Endothelial cell of umbilical vein (primary cell): ENCODE measurements at regions not wholly inside any gene's neighbourhood (a gene's known extent, or its start where the extent isn't known, plus 50 kb on each side); places are given as distances from the start of the nearest gene placed in this dataset.

Experiments used
- BruUV-seq: library from RNA; stranded (reverse); fragments of 400-500 nt; replicated peaks from 2 replicates; lab custom pipeline; 2021; lab: Mats Ljungman, UMichigan
- CTCF ChIA-PET: fragments of 300-600, 350-600 bp; sonication (Branson Sonifier 250); formaldehyde crosslinking; loops from one replicate; lab custom pipeline; 2021; ENCODE audit warnings: antibody characterized with exemption, inconsistent platforms; lab: Charles Lee
- POLR2A ChIA-PET: fragments of 300-600, 350-600 bp; sonication (Branson Sonifier 250); formaldehyde crosslinking; loops from one replicate; lab custom pipeline; 2021; ENCODE audit warnings: antibody characterized with exemption, inconsistent platforms; lab: Charles Lee
- DNase-seq: peaks from one replicate; pipeline ENCODE4 v3.0.0-alpha.2; 2011; ENCODE audit warnings: low read depth, low spot score
- FAIRE-seq: peaks from 2 replicates; lab custom pipeline; 2011; peaks lifted over from hg19 to GRCh38; lab: Jason Lieb, UNC
- H2AFZ ChIP-seq: 2 replicates; pipeline ENCODE4 v1.6.0; 2012; ENCODE audit warnings: low read depth, low read length, control low read depth, inconsistent platforms
- H3K27ac ChIP-seq: 2 replicates; pipeline ENCODE4 v1.5.1; 2011; ENCODE audit warnings: low read depth, mild to moderate bottlenecking, control low read depth, low read length, moderate library complexity; ENCODE audit not compliant: insufficient read depth
- H3K27me3 ChIP-seq, 2 experiments: 2 replicates each; pipeline versions ENCODE4 v1.6.0 to v1.6.1; 2011; ENCODE audit warnings: low read length in 2 of 2, mixed read lengths in 1 of 2; ENCODE audit not compliant: control insufficient read depth in 2 of 2, insufficient read depth in 2 of 2
- H3K36me3 ChIP-seq, 2 experiments: 2 replicates in 1 of 2; 3 replicates in 1 of 2; pipeline ENCODE4 v1.5.1; 2011; ENCODE audit warnings: low read length in 2 of 2, mild to moderate bottlenecking in 1 of 2, moderate library complexity in 1 of 2; ENCODE audit not compliant: control insufficient read depth in 2 of 2, insufficient read depth in 2 of 2; ENCODE audit errors: extremely low read depth in 1 of 2
- H3K4me1 ChIP-seq: 3 replicates; pipeline ENCODE4 v1.5.1; 2011; ENCODE audit warnings: mild to moderate bottlenecking, low read length; ENCODE audit not compliant: control insufficient read depth, insufficient read depth; ENCODE audit errors: extremely low read depth
- H3K4me2 ChIP-seq: 2 replicates; pipeline ENCODE4 v1.6.1; 2011; ENCODE audit warnings: low read length, control low read depth, mixed read lengths; ENCODE audit not compliant: insufficient read depth
- H3K4me3 ChIP-seq, 3 experiments: fragments of 200-600 bp in 1 of 3; sonication (generic), shearing (Covaris generic) in 1 of 3; replicated peaks in 1 of 3; 2 replicates each; pipeline ENCODE4 v1.5.1; 2011 to 2016; ENCODE audit warnings: control low read depth in 3 of 3, low read length in 3 of 3, mild to moderate bottlenecking in 2 of 3, inconsistent platforms in 1 of 3, low read depth in 1 of 3, moderate library complexity in 1 of 3; ENCODE audit not compliant: insufficient read depth in 1 of 3
- H3K79me2 ChIP-seq: 2 replicates; pipeline ENCODE4 v1.6.0; 2012; ENCODE audit warnings: low read length, inconsistent platforms; ENCODE audit not compliant: control insufficient read depth, insufficient read depth
- H3K9ac ChIP-seq: replicated peaks from 2 replicates; pipeline ENCODE3; 2011; ENCODE audit warnings: low read length, control low read depth; ENCODE audit not compliant: insufficient read depth; ENCODE audit errors: extremely low read depth
- H3K9me1 ChIP-seq: replicated peaks from 3 replicates; pipeline ENCODE4 v1.6.0; 2011; ENCODE audit warnings: mild to moderate bottlenecking, low read length; ENCODE audit not compliant: control insufficient read depth, insufficient read depth; ENCODE audit errors: extremely low read depth
- H3K9me3 ChIP-seq: replicated peaks from 2 replicates; pipeline ENCODE4 v1.5.1; 2012; ENCODE audit warnings: low read length, inconsistent platforms; ENCODE audit not compliant: control insufficient read depth, insufficient read depth
- H4K20me1 ChIP-seq: replicated peaks from 2 replicates; pipeline ENCODE3; 2011; ENCODE audit warnings: mild to moderate bottlenecking, low read length; ENCODE audit not compliant: control insufficient read depth, insufficient read depth; ENCODE audit errors: extremely low read depth
- EZH2 ChIP-seq: IDR thresholded peaks from 2 replicates; pipeline ENCODE4 v1.6.1; 2012; ENCODE audit warnings: borderline replicate concordance, low read depth, mild to moderate bottlenecking, moderate library complexity, low read length, inconsistent platforms; ENCODE audit not compliant: severe bottlenecking
- FOS ChIP-seq: IDR thresholded peaks from 2 replicates; pipeline ENCODE4 v1.6.1; 2011; ENCODE audit warnings: mild to moderate bottlenecking, low read length, moderate library complexity, borderline replicate concordance; ENCODE audit not compliant: insufficient read depth
- GATA2 ChIP-seq: IDR thresholded peaks from 2 replicates; pipeline ENCODE4 v1.7.0; 2011; ENCODE audit warnings: low read depth, mild to moderate bottlenecking, moderate library complexity, mixed read lengths, low read length; ENCODE audit not compliant: insufficient read length, insufficient read depth
- JUN ChIP-seq: IDR thresholded peaks from 2 replicates; pipeline ENCODE4 v1.6.1; 2011; ENCODE audit warnings: borderline replicate concordance, low read depth; ENCODE audit not compliant: insufficient read length, insufficient read depth
- MYC ChIP-seq: IDR thresholded peaks from one replicate; pipeline ENCODE4 v1.6.1; 2011; ENCODE audit warnings: mild to moderate bottlenecking, low read depth, low read length
- POLR2A ChIP-seq: IDR thresholded peaks from 2 replicates; pipeline ENCODE4 v1.6.1; 2012; ENCODE audit warnings: low read depth, mild to moderate bottlenecking, control low read depth, low read length
- POLR2AphosphoS5 ChIP-seq: IDR thresholded peaks from 2 replicates; pipeline ENCODE4 v1.6.1; 2012; ENCODE audit warnings: low read depth, mild to moderate bottlenecking, control low read depth, low read length, moderate library complexity; ENCODE audit not compliant: insufficient read depth
- dilution Hi-C: fragments of 300-500 bp; cut with MboI; formaldehyde crosslinking; loops from one replicate; pipeline ENCODE4 v1.15.0; 2019; ENCODE audit warnings: low sequenced_read_pairs; ENCODE audit not compliant: extremely low pct_ligation_motif_present
- intact Hi-C: fragments of 100-400 bp; cut with micrococcal nuclease; formaldehyde crosslinking; loops from one replicate; pipeline ENCODE4 v1.10.0; 2022
- TF ChIP-seq, protein P1 (sequence below): IDR thresholded peaks from 2 replicates; pipeline ENCODE4 v1.6.1; 2011; ENCODE audit not compliant: insufficient read depth, insufficient read length
- TF ChIP-seq, protein P2 (sequence below), 2 donors: IDR thresholded peaks; 1 replicate in 1 of 2; 2 replicates in 1 of 2; pipeline ENCODE4 v1.5.1; 2011; ENCODE audit warnings: low read length in 2 of 2, mild to moderate bottlenecking in 2 of 2, moderate library complexity in 2 of 2, control low read depth in 1 of 2, inconsistent platforms in 1 of 2, low read depth in 1 of 2; ENCODE audit not compliant: insufficient read depth in 1 of 2; ENCODE audit errors: extremely low read depth in 1 of 2

DNA sequence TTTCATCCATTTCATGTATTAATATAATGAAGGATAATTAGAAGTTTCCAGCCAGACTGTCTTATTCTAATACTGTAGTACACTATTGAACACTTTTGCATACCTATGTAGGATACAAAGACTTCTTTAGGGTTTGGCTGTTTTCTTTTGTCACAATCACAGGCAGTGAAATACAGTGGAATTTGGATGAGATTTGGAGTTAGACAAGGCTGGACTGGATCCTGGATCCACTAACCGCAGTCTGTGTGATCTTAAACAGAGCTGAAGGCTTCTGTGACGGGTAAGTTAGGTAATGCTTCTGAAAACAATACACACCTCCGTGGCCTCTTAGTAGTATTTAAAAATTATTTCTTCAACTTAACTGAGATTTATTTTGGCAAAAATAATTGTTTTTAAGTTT lies 1128.6 kb upstream of the CDH2 start:
- H3K9me1 ChIP-seq = no peaks in the 10 kb centered on the region
- no peaks in the 10 kb centered on the region for H3K4me1 ChIP-seq
- ChIA-PET POLR2A (no interaction called here), CTCF (no interaction called here)
- no peak overlapping the region for H2AFZ ChIP-seq
- no peak overlapping the region for H3K4me3 ChIP-seq
- no peak overlapping the region for H3K27ac ChIP-seq
- DNase-seq = no peak
- no peak overlapping the region for H3K9ac ChIP-seq
- no peaks in the 10 kb centered on the region for H3K9me3 ChIP-seq
- H3K36me3 ChIP-seq = no peaks in the 10 kb centered on the region
- TF ChIP-seq, protein P1, sequence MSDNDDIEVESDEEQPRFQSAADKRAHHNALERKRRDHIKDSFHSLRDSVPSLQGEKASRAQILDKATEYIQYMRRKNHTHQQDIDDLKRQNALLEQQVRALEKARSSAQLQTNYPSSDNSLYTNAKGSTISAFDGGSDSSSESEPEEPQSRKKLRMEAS = no peak
- TF ChIP-seq GATA2 (no peak), POLR2AphosphoS5 (no peak), EZH2 (no peak), FOS (no peak), MYC (no peak), JUN (no peak), POLR2A (no peak)
- TF ChIP-seq, protein P2, sequence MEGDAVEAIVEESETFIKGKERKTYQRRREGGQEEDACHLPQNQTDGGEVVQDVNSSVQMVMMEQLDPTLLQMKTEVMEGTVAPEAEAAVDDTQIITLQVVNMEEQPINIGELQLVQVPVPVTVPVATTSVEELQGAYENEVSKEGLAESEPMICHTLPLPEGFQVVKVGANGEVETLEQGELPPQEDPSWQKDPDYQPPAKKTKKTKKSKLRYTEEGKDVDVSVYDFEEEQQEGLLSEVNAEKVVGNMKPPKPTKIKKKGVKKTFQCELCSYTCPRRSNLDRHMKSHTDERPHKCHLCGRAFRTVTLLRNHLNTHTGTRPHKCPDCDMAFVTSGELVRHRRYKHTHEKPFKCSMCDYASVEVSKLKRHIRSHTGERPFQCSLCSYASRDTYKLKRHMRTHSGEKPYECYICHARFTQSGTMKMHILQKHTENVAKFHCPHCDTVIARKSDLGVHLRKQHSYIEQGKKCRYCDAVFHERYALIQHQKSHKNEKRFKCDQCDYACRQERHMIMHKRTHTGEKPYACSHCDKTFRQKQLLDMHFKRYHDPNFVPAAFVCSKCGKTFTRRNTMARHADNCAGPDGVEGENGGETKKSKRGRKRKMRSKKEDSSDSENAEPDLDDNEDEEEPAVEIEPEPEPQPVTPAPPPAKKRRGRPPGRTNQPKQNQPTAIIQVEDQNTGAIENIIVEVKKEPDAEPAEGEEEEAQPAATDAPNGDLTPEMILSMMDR (IDR thresholded peaks at IDR 0.05; ENCODE audit: extremely low read depth in 1 of 2, insufficient read depth in 1 of 2, low read depth in 1 of 2, low read length in 2 of 2) = no peak
- FAIRE-seq = no peak
- dilution Hi-C loops = no loop called here
- no peaks in the 10 kb centered on the region for H4K20me1 ChIP-seq
- H3K79me2 ChIP-seq = no peaks in the 10 kb centered on the region
- H3K27me3 ChIP-seq = no peaks in the 10 kb centered on the region
- intact Hi-C loops = no loop called here
- H3K4me2 ChIP-seq = no peak overlapping the region
- no TSS peak for BruUV-seq
